Omental fat pad (tissue), 3 donors: ENCODE measurements at regions not wholly inside any gene's neighbourhood (a gene's known extent, or its start where the extent isn't known, plus 50 kb on each side); places are given as distances from the start of the nearest gene placed in this dataset.

Source experiments
- ATAC-seq: fragments of 150-250 bp; one replicate; pipeline ENCODE4 v1.9.1; 2016; ENCODE audit warnings: mild to moderate bottlenecking, moderate library complexity; ENCODE audit not compliant: low FRiP score
- DNase-seq: peaks from one replicate; pipeline ENCODE4 v3.0.0-alpha.2; 2019; ENCODE audit warnings: low spot score
- TF ChIP-seq, protein P1 (sequence below), 3 donors: fragments of 450-650 bp; IDR thresholded peaks; one replicate each; pipeline ENCODE4 v1.5.1; 2016 to 2017; ENCODE audit warnings: antibody characterized with exemption in 3 of 3, mild to moderate bottlenecking in 3 of 3, moderate library complexity in 2 of 3

- DNase-seq (no peak), ATAC-seq (no peak)
- TF ChIP-seq, protein P1, sequence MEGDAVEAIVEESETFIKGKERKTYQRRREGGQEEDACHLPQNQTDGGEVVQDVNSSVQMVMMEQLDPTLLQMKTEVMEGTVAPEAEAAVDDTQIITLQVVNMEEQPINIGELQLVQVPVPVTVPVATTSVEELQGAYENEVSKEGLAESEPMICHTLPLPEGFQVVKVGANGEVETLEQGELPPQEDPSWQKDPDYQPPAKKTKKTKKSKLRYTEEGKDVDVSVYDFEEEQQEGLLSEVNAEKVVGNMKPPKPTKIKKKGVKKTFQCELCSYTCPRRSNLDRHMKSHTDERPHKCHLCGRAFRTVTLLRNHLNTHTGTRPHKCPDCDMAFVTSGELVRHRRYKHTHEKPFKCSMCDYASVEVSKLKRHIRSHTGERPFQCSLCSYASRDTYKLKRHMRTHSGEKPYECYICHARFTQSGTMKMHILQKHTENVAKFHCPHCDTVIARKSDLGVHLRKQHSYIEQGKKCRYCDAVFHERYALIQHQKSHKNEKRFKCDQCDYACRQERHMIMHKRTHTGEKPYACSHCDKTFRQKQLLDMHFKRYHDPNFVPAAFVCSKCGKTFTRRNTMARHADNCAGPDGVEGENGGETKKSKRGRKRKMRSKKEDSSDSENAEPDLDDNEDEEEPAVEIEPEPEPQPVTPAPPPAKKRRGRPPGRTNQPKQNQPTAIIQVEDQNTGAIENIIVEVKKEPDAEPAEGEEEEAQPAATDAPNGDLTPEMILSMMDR (IDR thresholded peaks at IDR 0.05): no peak
Observed at GRCh38 chr10:124160176-124160575, 66.8 kb upstream of the CHST15 start.

- TF ChIP-seq, protein P1 (IDR thresholded peaks at IDR 0.05): no peak
- DNase-seq (no peak), ATAC-seq (no peak)
Observed at GRCh38 chr10:124159153-124159552, 65.8 kb upstream of the CHST15 start.

- DNase-seq (no peak), ATAC-seq (no peak)
- TF ChIP-seq, protein P1 (IDR thresholded peaks at IDR 0.05): no peak
Observed at GRCh38 chr10:124158592-124158991, 65.2 kb upstream of the CHST15 start.

DNA sequence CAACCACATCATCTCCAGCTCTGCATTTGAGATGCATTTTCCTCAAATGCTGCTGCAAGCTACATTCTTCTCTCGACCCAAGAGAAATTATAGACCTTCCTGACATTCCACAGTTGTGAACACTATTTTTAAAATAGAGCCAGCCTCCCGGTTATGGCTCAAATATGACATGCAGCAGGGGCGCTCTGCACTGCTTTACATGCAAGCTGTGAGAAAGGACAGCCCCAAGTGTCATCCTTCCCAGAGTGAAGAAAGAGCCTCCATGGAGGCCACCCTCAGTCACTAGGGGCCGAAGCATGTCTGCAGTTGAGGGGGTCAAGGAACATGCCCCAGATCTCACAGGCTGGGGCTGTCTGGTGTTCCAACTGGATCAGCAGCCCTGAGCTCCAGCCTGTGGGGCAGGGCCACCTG lies 63.9 kb upstream of the CHST15 start:
- TF ChIP-seq, protein P1 (IDR thresholded peaks at IDR 0.05): no peak
- DNase-seq (no peak), ATAC-seq (no peak)

DNA sequence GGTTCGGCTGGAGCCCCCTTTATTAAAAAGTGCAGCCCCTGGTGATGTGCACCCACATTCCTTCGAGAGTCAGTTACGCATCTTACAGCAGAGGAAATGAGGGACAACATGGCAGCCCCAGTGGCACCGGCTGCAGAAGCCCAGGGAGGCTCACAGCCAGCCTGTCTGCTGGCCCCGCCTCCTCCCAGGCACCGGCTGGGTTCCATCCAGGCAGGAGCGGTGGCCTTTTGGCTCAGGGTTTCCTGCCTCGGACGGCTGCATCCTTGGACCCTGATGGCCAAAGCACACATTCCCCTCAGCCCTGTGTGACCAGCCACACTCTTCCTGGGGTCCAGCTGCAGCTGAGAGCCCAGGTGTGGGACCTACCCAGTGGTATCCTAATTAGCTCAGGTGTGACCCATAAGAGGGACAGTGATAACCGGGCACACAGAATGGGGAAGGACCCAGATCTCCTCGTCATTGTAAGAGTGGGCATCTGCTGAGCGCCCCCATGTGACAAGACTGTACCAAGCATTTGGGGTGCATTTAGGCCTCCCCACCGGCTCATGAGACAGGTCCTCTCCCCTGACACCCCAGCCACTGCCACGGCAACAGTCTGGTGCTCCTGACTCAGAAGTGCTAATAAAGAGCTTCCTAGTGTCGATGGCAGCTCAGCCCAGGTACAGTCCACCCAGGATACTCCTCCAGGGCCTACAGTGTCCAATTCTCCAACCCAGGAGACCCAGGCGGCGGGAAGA lies 63.3 kb upstream of the CHST15 start:
- DNase-seq: no peak
- TF ChIP-seq, protein P1 (IDR thresholded peaks at IDR 0.05): no peak
- no peak for ATAC-seq

DNA sequence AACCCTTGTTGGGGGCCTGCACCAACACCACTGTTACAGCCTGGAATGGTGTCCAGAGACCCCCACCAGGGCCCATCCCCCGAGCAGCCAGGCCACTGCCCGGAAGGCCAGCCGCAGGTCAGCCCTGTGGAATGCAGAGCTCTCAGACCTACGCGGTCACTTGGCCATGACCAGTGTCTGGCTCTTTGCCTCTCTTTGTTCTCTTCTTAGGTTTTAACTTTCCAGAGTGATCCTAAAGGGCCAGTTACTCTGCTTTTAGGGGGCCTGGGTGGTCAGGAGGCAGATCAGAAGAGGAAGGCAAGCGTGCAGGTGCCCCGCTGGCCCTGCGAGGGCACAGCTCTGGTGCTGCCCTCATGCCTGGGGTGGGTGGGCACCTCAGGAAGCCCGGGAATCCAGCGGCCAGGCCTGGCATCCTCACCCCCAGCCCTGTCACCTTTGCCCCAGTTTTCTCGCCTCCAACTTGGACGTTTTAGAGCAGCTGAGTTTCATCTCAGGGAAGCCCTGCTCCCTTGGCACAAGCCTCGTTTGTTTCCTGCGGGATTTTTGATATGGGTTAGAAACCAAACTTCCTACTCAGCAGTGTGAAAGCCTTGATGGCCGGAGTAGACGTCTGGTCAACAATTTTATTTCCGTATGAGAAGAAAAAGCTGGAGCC lies 62.5 kb upstream of the CHST15 start:
- ATAC-seq: no peak
- TF ChIP-seq, protein P1 (IDR thresholded peaks at IDR 0.05): no peak
- no peak for DNase-seq
